GM21526 (cell line): ENCODE measurements at regions not wholly inside any gene's neighbourhood (a gene's known extent, or its start where the extent isn't known, plus 50 kb on each side); places are given as distances from the start of the nearest gene placed in this dataset.
"Not testable (repeated sequence)": the region's sequence is repeated elsewhere in the genome, so short reads cannot be mapped to it uniquely, and the experiment has no call there.

ENCODE experiments used
- ATAC-seq: cut with Tn5 transposase; IDR thresholded peaks from one replicate; pipeline ENCODE4 v1.9.1; 2021; ENCODE audit warnings: moderate library complexity; ENCODE audit not compliant: unreplicated experiment, low FRiP score

DNA sequence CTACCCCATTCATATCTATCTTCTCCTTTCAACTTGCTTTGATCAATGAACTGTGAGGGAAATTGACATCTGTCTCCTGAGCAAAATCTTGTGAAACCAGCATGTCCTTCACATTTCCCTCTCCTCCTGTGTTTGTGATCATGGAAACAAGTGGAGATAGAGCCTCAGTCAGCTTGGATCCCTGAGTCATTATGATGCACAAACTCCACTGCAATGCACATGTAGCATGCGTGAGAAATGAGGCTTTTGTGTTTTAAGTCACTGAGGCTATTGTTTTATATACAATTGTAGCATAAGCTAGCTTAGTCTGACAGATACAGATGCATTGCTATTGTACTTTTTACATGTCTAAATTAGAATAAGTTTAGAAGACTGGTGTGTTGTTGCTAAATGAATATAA is 85.2 kb upstream of the HNMT start:
- ATAC-seq, result no peak

DNA sequence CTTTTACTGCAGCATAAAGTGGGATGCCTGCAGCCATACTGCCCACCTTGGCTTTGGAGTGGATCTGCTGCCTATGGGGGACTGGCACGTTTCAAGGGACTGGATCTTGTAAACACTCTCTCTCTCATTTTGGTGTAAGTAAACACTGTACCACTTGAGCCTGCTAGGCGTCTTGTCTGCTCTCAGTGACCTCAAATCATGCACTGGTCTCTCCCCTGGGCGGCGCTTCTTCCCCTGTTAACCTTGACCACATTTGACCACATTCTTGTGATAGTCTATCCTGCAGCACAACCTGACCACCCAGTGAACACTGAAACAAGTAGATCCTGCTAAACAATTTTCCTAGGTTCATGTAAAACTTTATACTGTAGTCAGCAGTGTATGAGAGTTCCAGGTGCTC is 82.6 kb upstream of the HNMT start:
- ATAC-seq, result no peak

DNA sequence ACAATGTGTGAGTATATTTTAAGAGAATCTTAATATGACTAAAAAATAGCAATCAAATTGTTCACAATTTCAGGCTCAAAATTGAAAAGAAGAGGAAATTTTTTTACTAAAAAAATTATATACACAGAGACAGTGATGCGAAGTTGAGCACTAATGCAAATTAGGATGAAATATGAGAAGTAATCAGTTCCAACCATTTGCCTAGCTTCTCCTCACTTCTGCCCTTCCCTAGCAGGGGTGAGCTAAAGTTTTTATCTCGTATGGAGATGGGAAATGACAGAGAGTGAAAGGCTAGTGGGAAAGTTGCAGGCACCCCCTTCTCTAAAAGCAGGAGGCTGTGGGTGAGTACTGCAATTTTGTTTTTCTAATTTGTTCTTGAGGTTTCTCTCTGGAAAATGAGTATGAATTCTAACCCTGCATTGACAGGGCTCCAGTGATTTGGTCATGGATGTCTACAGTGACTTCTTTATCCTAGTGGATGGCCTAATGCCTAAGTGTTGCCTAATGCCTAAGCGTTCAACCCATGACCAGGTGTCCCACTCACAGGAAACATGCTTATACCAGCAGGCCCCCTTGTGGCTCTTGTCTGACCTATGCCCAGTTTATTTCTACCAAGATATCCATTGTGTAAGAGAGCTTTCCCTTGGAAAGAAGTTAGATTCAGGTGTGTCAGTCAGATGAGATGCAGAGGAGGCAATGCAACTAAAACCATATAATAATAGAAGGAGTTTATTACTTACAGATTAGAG is 78.0 kb upstream of the HNMT start:
- ATAC-seq, result no peak

DNA sequence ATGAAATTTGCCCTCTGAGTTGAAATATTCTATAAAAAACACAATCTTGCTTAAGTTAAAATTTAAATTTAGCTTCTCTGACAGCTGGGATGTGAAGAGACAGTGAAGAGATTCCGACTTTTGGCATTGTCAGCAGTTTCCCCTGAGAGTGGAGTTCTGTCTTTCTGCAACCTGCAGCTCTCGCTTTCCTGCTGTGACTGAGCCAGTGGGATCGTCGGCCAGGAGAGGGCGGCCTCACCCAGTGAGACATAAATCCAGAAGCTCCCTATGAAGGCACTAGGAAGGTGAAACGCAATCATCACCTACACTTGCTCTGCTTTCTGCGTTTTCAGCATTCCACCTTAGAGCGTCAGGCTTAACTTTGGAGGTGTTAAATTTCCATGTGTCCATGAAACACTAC is 75.4 kb upstream of the HNMT start:
- ATAC-seq, result no peak

DNA sequence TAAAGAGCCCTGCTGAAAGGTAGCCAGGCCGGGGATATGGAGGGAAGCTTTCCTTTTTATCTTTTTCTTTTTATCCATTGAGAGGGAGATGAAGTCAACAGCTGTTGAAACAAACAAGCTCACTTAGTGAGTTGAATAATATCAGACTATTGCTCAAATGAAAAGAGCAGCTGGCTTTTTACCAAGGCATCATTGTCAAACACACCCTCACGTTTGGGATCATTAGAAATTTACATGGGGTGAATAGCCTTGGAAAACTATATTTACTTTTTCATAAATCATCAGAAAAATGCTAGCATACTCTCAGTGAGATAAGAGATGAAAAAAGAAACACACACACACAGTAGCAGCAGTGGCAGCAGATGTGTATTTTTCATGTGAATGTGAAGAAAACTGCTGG is 71.5 kb upstream of the HNMT start:
- ATAC-seq, result no peak

DNA sequence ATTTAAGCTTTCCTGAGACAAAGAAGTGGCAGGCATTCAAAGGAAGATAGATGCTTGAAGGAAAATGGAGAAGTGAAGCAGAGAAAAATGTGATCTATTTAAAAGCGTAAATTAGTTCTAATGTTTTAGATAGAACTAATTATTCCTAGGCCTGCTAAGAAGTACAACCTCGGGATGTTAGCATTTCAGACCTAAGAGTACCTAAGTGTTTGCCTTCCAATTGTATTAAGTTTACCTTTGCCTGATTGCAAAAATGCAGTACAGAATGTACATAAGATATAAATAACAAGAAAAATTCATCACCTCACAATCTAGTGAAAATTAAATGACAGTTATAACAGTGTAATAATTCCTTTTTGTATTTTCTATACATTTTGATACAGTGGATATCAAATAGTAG is 71.1 kb upstream of the HNMT start:
- ATAC-seq, result no peak

DNA sequence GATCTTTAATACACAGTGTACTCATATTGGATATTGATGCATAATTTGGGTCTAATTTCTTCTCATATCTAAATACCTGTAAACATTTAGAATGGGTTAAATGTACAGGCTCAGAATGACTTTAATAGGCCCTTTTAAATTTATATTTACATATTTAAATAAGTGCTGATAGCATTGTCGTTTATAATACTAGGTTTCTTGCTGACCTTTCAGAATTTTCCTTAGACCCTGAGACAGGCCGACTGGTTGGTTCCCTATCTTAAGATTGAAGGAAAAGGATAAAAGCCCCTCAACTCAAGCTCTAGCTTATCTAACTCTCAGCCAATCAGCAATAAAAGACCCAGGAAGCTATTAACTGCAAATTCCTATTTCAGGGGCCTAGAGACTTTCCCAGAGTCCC is 67.8 kb upstream of the HNMT start:
- ATAC-seq, result no peak

DNA sequence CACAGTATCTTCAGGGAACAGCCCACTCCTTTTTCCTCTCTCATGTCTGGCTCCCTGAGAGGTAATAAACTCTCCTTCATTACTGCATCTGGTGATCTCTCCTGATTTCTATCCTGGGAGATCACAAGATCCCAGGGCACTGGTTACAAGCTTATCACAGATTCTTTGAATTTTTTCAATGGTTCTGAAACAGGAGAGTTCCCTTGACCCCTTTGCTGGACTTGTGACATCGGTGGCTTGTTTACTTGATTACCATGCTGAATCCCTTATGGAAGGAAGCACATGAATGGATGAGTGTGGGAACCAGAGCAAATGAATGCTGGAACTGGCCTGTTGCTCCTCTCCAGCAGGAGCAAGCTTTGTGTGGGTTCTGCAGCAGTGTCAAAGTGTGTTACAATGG is 67.2 kb upstream of the HNMT start:
- ATAC-seq, result no peak

DNA sequence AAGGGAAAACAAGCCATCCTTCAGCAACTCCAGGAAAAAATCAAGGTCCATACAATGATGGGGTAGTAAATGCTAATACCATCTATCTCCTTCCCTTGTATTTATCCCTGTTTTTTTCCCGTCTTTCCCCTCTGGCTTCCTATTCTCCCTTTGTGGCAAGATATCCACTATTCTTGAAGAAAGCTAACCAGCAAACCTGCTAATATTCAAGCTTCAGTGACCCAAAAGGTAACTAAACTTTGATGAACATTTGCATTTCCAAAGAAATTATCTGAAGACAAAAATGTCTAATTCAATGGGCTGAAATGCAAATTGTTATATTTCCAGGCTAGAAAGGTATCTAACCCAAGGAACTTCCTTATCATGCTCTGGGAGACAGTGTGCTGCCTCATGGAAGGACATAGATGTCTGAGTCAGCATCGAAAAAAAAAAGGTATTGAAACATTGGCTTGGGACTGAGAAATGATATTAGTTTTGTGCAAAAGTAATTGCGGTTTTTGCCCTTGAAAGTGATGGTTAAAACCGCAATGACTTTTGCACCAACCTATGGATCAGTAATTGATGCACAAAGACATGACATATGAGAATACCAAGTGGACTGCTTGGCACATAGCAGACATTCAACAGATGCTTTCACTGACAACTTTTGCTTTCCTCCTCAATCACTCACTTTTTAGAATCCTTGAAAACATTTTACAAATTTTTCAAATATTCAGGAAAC is 63.7 kb upstream of the HNMT start:
- ATAC-seq, result no peak

DNA sequence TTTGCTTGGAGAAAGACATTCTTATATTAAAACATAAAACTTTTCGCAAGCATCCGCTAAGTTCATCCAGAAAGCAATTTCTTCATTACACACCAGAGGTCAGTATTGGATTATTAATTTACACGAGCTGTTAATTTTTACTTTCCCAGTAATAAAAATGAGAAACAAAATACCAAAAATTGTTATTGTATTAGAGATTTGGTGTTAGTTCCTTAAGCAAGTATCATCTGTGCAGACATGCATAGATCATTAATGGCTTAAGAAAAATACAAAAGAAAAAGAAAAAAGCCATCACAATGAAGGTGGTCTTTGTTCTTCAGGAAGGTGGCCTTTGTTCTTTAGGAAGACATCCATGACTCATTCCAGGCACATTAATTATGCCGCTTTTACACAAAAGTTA is 53.6 kb upstream of the HNMT start:
- ATAC-seq, result no peak

DNA sequence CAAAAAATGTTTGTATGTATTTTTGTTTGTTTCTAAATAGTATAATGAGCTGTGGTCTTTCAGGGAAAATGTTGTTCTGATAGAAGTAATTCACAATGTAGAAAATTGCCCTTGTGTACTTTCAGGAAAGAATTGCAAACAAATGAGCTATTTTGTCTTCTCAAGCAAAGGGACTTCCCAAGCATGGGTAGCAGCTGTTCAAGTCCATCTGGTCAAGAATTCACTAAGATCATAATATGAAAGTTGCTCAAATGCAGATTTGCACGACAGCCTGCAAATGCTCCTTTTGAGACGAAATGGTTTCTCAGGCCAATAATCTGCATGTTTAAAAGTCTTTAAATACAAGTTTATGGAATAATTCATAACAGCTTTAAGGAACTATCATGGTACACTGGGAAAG is 51.9 kb upstream of the HNMT start:
- ATAC-seq, result no peak

DNA sequence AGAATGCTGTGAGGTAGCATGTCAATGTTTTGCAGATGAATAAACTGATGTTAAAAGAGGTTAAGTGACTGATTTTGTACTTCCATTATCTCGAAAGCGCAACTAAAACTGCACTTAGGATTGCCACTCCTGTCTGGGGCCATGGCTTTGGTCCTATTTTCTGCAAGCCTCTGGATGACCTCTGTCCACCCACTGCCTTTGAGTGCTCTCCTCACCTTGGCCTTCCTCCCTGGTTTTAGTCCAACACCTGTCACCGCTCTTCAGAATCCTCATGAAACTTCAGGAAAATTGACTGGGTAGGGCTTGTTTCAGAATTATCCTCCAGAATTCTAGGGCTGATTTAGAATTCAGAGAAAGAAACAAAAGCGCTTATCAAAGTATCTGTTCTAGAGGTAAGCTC is 51.1 kb upstream of the HNMT start:
- no peak for ATAC-seq

DNA sequence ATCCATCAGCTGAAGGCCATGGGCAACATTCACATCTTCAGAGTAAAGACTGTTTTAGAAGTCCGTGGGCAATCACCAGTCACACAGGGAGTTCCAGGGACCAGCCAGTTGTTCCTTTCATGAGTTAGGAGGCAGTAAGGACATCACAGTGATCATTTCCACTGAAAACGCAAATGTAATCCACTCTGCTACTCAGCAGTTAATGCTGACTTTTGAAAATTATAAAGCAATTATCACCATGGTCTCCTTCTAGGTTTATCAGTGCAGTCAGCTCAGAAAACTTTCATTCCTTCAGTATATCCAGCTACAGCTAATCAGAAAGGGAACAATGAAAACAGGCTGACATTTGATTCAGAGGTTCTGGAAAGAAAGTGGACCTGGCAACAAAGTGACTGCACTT is 50.6 kb upstream of the HNMT start:
- not testable (repeated sequence) for ATAC-seq
